Cardiac muscle cell (in vitro differentiated cells and primary cell): ENCODE measurements at regions not wholly inside any gene's neighbourhood (a gene's known extent, or its start where the extent isn't known, plus 50 kb on each side); places are given as distances from the start of the nearest gene placed in this dataset.

Experiments
- DNase-seq, 2 donors: peaks; one replicate each; pipeline versions ENCODE4 v3.0.0 to v3.0.0-alpha.2; 2010 to 2017; ENCODE audit warnings: low read depth in 1 of 2, low spot score in 1 of 2
- H3K27ac ChIP-seq: fragments of 200-600 bp; sonication (generic); 2 replicates; pipeline ENCODE4 v1.5.1; 2016
- H3K27me3 ChIP-seq: fragments of 200-600 bp; sonication (generic); 2 replicates; pipeline ENCODE4 v1.6.0; 2016; ENCODE audit warnings: control low read depth
- H3K36me3 ChIP-seq: fragments of 200-600 bp; sonication (generic); 2 replicates; pipeline ENCODE4 v1.5.1; 2016; ENCODE audit warnings: control low read depth
- H3K4me1 ChIP-seq: fragments of 200-600 bp; sonication (generic); 2 replicates; pipeline ENCODE4 v1.8.1; 2017; ENCODE audit warnings: low read depth, mild to moderate bottlenecking, mixed run types
- H3K4me3 ChIP-seq: fragments of 200-600 bp; sonication (generic); 2 replicates; pipeline ENCODE4 v1.5.1; 2016; ENCODE audit warnings: mild to moderate bottlenecking
- H3K9me3 ChIP-seq: fragments of 200-600 bp; sonication (generic); 2 replicates; pipeline ENCODE4 v1.5.1; 2017; ENCODE audit warnings: low read depth, mild to moderate bottlenecking, control low read depth
- TF ChIP-seq, protein P1 (sequence below): IDR thresholded peaks from 2 replicates; pipeline ENCODE4 v1.5.1; 2012; ENCODE audit warnings: low read depth, mild to moderate bottlenecking, low read length

- Histone ChIP-seq H3K27me3 (no peaks in the 10 kb centered on the region), H3K36me3 (no peaks in the 10 kb centered on the region), H3K9me3 (no peaks in the 10 kb centered on the region), H3K4me3 (no peak overlapping the region), H3K27ac (no peak overlapping the region), H3K4me1 (no peaks in the 10 kb centered on the region)
- TF ChIP-seq, protein P1, sequence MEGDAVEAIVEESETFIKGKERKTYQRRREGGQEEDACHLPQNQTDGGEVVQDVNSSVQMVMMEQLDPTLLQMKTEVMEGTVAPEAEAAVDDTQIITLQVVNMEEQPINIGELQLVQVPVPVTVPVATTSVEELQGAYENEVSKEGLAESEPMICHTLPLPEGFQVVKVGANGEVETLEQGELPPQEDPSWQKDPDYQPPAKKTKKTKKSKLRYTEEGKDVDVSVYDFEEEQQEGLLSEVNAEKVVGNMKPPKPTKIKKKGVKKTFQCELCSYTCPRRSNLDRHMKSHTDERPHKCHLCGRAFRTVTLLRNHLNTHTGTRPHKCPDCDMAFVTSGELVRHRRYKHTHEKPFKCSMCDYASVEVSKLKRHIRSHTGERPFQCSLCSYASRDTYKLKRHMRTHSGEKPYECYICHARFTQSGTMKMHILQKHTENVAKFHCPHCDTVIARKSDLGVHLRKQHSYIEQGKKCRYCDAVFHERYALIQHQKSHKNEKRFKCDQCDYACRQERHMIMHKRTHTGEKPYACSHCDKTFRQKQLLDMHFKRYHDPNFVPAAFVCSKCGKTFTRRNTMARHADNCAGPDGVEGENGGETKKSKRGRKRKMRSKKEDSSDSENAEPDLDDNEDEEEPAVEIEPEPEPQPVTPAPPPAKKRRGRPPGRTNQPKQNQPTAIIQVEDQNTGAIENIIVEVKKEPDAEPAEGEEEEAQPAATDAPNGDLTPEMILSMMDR: no peak
- peak in 1 of 2 donors; percentile 48 for DNase-seq
These were observed 437.0 kb downstream of the BTBD3 start for GRCh38 chr20:12354725-12355124.

GRCh38 chr20:12355185-12355584, 437.5 kb downstream of the BTBD3 start:
- Histone ChIP-seq H3K27ac (no peak overlapping the region), H3K4me1 (no peaks in the 10 kb centered on the region), H3K27me3 (no peaks in the 10 kb centered on the region), H3K9me3 (no peaks in the 10 kb centered on the region), H3K4me3 (no peak overlapping the region), H3K36me3 (no peaks in the 10 kb centered on the region)
- TF ChIP-seq, protein P1: no peak
- DNase-seq: no peak

DNA sequence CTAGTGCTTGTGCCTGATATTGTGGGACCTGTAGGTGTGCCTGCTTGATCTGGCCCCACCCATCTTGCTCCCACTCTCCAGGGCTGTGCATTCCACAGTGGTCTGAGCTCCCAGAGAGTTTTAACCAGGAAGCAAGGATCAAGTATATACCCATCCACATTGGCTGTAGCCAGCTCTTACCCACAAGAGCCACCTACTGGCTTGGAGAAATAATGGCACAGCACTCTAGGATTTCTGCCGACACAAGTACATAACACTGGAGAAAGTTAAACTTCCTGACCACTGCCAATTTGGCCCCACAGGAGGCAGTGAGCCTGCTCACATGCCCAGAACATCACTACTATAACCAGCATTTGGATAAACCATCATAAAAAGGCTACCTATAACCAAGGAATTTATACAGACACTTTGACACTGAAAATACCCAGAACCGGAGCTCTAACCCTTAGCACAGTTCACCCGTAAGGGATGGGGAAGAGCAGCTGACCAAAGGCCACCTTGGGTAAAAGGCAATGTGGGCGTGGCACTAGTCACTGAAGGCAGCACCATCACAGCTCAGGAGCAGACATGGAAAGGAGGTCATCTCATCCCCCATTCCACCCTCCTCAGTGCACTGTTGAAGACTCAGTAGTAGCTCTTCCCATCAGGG, 440.4 kb downstream of the BTBD3 start:
- TF ChIP-seq, protein P1: peak; percentile 54
- Histone ChIP-seq H3K36me3 (no peaks in the 10 kb centered on the region), H3K9me3 (no peaks in the 10 kb centered on the region), H3K27ac (no peak overlapping the region), H3K27me3 (no peaks in the 10 kb centered on the region), H3K4me3 (no peak overlapping the region), H3K4me1 (no peaks in the 10 kb centered on the region)
- DNase-seq: peak; percentile 15 to 62

DNA sequence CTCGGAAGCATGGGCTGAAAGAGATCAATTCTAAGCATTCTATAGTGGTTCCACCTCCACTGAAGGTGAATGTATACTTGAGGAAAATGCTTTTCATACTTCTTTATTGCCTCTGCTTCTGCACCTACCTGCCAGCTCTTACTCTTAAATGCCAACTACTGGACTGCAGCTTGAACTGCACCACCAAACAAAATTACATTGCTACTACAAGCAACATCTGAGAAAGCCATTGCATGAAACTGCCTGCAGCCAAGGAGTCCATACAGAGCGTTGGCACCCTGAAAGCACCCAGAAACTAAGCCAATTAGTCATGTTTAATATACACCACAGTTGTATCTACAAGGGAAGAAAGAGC, 440.9 kb downstream of the BTBD3 start:
- peak in 1 of 2 donors; percentile 5 for DNase-seq
- H3K4me3 ChIP-seq: no peak overlapping the region
- TF ChIP-seq, protein P1: peak; percentile 20
- H3K36me3 ChIP-seq: no peaks in the 10 kb centered on the region
- H3K4me1 ChIP-seq: no peaks in the 10 kb centered on the region
- H3K27me3 ChIP-seq: no peaks in the 10 kb centered on the region
- no peak overlapping the region for H3K27ac ChIP-seq
- no peaks in the 10 kb centered on the region for H3K9me3 ChIP-seq

GRCh38 chr20:12371990-12372389, 454.3 kb downstream of the BTBD3 start:
- no peak for DNase-seq
- H3K4me3 ChIP-seq: no peak overlapping the region
- H3K27me3 ChIP-seq: no peaks in the 10 kb centered on the region
- H3K36me3 ChIP-seq: no peaks in the 10 kb centered on the region
- H3K27ac ChIP-seq: no peak overlapping the region
- H3K4me1 ChIP-seq: no peaks in the 10 kb centered on the region
- no peaks in the 10 kb centered on the region for H3K9me3 ChIP-seq
- TF ChIP-seq, protein P1: no peak
